Medulla oblongata (tissue), 1 donor: ENCODE measurements at regions not wholly inside any gene's neighbourhood (a gene's known extent, or its start where the extent isn't known, plus 50 kb on each side); places are given as distances from the start of the nearest gene placed in this dataset.

Experiments used
- DNase-seq: peaks from one replicate; pipeline ENCODE4 v3.0.0-alpha.2; 2015; ENCODE audit errors: extremely low spot score

DNA sequence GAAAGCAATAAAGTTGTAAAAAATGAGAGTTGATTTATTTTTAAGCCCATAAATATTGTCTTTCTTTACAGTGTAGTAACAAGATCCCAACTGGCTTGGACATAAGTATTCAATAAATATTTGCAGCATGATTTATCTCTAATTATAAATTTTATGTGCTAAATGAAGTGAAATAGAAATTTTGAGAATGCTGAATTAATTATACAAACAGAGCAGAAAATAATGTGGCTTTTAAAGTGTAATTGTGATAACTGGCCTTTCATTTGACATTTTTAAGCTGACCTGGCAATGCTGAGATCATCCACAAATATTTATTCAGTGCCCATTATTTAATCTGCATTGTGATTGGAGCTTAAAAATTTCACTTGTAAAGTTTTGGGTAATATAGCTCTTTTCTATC is 201.6 kb upstream of the NAV3 start:
- DNase-seq: no peak

DNA sequence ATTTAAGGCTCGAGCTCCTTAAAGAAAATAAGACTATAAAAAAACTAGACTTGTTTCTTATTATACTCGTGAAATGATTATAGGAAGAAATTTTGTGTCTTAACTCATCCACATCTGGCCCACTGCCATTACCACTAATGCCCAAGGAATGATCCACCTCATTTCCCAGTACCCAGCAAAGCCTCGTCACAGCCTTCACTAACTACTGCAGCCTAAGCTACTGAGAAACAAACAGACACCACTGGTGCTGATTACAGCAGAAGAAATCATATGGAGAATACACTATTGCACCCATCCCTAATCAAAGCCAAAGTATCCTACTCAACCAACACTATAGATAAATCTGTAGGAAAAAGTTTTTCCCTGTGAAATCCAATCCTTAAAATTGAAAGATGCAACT is 205.3 kb upstream of the NAV3 start:
- no peak for DNase-seq

DNA sequence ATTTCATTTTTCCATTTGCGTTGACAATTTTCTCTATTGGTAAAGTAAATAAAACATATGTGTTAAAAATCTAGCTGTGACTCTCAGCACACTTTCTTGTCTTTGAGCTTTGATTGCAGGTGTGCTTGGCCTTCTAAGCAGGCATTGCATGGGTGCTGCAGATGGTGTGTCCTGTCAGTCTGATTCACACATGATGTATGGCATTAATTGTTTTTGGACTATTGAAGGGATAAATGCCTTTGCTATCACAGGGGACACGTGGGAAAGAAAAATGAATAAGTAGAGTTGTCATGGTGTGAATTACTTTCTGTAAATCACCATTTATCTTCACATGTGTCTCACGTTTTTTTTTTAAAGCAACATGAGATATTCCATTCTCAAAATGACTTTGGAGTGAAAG is 211.3 kb upstream of the NAV3 start:
- DNase-seq: no peak

DNA sequence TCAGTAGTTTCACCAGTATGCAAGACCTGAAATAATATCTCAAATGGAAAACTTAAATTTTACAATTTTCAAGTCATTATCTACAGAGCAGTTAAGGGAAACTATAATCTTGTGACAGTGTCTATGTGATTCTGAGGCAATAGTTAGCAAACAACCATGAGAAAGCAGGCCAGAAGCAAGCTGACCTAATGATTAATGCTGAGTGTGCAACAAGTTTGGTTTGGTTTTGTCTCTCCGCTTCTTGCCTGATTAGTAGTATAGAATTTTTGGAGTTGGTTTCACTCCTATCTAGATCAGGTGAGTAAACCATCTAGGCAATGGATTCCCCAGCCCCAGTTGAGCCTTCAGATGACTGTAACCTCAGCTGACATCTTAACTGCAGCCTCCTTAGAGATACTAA is 212.9 kb upstream of the NAV3 start:
- DNase-seq: no peak

DNA sequence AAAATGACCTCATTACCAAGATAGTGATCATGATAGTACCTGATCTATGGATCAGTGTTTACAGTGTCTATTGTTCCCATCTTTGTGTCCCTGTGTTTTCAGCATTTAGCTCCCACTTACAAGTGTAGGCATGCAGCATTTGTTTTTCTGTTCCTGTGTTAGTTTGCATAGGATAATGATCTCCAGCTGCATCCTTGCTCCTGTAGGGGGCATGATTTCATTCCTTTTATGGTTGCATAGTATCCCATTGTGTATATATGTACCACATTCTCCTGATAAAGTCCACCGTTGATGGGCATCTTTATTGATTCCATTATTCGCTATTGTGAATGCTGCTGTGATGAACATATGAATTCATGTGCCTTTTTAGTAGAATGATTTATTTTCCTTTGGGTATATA is 215.4 kb upstream of the NAV3 start:
- DNase-seq: no peak

DNA sequence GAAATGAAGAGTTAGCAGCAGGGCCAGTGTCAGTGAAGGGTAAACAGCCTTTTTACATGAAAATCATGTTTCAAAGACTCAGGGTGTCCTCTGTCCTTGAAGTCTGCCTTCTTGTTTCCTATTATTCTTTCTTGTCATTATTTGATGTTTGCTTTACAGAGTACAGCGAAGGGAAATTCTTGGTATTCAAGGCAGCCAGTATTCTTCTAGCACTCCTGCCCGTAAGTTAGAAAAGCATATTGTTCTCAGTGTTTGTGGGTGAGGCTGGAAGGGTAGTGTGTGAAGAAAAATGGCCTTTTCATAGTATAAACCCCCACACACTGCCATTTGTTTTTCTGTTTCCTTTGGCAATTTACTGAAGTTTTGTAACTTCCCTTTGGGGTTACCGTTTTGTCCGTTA is 217.3 kb upstream of the NAV3 start:
- no peak for DNase-seq

DNA sequence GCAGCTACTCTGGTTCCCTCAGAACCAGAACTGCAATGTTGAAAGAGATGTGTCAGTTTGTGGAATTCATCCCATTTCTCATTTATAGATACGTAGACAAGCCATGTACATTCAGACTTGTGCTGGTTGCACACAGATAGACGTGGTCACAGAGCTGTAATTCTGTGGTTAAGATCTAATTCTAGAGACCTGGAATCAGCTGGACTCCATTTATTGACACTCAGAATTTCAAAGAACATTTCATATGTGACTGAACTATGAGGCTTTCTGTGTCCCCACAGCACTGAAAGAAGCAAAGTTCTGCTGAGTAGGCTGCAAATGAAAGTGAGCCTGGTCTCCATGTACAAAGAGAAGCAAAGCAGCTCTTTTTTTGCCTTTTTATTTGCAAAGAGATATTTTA is 220.2 kb upstream of the NAV3 start:
- peak; percentile 30 for DNase-seq

DNA sequence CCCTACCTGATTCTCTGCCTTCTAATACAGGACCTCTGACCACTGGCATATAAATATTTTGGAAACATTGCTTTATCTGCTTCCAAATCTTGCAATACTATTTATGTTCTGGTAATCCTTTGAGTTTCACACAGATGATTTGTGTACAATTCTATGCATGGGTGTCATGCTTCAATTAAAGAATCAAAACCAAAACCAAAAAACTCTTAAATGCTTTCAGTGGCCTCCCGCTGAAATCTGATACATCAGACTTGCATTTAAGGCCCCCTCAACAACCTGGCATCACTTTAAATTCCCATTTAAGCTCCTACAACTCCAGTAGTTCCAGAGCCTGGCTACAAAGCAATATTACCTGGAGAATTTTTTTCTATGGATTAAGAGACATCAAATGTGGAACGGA is 221.7 kb upstream of the NAV3 start:
- no peak for DNase-seq

DNA sequence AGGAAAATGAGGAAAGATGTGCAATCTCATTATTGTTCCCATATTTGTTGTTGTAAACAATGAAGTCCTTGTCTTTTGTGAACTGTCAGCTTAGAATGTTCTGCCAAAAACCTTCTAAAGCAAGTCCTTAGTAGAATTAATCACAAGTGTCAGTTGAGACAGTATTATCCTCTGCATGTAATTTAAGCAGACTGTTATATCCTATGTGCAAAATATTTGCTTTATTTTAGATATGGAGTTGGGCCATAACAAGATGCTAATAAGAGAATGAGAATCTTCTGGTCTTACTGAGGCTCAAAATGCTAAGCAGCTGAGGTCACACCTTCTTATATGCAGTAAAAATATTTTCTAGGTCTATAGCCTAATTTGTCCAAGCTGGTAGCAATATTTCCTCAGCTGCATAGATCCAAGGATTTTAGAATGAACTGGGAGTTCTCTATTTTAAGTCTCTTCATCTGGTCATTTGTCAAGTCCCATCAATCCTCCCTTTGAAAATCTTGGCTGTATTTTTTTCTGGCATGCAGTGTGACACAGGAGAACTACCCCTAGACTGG is 222.3 kb upstream of the NAV3 start:
- DNase-seq: peak; percentile 49

DNA sequence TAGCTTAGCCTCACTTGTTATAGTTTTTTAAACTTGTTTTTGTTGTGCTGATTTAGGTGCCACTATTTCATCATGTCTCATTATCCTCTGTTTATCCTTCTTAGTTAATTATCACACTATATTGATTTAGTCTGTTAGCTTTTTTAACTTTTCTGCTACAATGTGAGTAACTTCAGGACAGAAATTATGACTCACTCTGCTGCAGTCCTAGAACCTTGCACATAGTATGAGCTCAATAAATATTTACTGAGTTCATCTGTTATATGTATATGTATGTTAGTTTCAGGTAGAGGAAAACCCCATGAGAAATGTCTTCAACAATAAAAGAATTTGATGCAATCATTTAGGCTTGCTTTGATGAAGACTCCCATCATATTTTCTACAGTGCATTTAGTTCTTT is 224.3 kb upstream of the NAV3 start:
- no peak for DNase-seq

DNA sequence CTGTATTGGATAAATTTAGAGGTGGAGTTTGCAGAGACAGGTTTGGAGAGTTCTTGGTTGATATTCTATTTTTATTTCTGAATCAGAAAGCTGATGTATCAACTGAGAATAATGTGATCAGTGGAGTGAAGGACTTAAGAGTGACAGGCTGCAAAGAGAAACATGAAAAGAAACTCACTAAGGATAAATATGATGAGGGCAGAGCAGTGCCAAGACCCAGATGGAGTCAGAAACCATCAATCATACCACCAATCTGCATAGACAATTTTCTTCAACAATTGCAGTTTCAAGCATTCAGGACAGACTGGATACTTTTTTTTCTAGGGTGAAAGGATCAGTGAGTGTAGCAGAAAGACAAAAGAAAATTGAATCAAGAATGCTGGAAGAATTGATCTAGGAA is 226.7 kb upstream of the NAV3 start:
- DNase-seq: no peak

DNA sequence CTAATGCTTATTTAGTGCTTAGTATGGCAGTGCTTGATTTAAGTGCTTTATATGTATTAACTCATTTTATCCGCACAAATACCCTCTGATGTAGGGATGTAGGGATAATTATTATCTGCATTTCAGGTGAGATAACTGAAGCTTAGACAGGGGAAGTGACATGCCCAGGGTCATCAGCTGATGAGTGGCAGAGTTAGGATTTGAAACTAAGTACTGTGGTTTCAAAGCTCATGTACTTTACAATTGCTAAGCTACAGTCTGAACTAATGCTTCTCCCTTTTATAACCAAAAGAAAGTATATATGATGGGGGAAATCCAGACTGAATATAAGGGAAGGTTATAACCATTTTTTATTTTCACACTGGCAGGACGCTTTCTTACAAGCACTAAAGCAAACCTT is 229.6 kb upstream of the NAV3 start:
- DNase-seq: no peak

DNA sequence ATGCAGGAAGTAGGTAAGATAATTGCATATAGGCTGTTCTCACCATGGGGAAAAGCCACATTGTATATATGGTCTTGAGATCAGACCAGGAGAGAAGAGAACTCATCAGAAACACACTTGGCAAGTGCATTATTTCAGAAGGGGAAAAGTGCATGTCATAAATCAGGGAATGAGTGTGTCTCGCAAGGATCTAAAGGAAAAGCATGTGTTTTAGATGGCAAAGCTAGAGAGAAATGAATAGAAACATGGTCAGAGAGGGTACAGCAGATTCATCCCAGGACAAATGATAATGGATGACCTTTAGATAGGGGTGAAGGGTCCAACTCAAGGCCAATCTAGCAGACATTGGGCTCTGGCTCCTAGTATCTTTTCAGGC is 230.2 kb upstream of the NAV3 start:
- DNase-seq: no peak

DNA sequence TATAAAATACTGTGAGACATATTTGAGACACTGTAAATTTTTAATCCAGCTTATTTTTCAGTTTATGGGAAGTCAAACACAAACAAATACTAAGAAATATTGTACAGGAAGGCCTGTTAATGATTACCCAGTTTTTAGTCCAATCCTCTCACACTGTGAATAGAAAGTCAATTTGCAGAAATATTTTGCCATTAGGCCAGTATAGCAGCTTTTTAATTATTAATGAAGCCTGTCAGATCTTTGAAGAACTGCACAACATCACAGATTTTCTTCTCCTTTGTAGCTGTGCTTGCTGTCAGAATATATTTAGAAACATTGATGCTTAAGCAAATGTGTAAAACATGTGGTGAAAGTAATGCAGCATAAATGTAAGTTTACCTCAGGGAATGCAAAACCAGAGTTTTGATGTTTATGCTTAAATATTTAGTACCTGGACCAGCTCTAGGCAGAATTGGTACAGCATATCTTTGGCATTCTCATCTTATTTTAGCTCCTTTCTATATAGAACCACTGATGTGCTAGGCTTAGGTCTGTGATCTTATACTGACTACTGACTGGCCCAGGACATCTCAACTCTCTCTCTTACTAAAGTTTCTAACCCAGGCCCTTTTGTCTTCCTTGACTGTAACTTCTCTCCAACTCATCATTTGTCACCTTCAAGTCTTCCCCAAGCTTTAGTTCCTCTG is 230.8 kb upstream of the NAV3 start:
- DNase-seq: no peak

DNA sequence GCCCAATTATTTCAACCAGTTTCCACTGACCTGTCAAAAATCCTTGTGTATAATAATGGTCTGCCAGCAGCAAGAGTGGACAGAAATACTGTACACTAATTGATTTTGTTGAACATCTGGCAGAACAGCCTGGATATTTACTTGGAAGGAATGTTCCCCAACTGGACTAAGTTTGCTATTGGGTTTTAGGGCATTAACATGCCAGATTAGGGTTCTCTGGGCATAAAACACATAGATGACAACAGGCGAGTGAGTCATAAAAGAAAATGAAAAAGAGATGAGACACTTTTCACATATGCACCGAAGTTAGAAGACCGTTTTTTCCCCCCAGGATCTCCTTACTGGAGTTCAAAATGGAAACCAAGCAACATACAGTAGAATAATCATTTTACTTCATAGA is 236.3 kb upstream of the NAV3 start:
- DNase-seq: no peak

DNA sequence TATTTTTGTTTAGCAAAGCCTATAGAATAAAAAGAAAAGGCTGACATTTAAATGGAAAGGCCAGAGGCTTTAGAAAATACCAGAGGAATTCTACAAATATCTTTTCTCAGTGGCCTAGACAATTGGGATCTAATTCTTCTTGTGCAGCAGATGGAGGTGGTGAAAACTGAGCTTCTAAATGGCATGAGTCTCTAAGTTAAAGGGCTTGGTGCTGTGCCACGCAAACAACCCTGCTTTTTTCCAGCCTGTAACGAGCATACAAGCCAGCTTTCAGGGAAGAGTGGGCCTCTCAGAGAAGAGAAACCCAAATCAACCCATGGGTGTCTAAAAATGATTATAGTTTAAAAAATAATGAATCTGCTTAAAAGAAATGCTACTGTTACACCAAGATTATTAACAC is 237.9 kb upstream of the NAV3 start:
- DNase-seq: no peak

DNA sequence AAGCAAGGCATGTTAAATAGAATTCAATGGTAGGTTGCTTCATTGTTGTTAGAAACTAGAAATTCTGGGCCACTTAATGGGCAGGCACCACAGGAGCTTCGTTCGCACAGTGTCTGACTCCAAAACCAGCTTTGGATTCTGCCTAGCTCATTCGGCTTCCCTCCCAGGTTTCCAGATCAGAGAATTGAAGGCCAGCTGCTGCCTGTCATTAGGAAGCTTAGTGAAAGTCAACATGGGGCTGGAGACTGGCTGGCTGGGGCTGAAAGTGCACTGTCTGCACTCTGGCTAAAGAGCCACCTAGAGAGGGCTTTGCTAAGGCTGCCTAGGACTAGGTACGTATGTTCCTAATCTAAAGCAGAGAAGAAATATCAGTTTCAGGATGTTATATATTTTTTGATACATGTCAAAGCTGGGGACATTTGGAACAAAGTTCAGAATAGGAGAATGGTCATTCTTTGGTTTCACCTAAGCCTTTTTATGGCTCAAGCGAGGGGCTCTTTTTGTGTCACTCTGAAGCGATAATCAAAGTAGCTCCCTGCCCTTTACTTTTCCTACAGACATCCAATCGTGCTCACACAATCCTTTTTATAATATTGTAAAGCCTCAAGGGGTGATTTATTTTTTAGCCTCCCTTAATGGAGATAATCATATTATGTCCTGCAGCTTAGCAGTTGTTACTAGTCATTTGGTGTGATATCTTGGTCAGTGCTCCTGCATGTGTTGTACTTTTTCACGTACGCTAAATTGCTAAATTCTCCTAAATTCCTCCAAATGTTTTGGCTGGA is 238.5 kb upstream of the NAV3 start:
- peak; percentile 48 for DNase-seq

DNA sequence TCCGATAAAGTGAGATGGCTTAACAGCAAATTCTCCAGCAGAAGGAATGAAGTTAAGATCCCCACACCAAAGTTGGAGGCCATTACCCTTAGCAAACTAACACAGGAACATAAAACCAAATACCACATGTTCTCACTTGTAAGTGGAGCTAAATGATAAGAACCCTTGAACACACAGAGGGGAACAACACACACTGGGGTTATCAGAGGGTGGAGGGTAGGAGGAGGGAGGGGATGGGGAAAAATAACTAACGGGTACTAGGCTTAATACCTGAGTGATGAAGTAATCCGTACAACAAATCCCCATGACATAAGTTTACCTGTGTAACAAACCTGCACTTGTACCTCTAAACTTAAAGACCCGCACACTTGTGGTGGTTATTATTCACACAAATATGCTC is 240.4 kb upstream of the NAV3 start:
- DNase-seq: no peak

DNA sequence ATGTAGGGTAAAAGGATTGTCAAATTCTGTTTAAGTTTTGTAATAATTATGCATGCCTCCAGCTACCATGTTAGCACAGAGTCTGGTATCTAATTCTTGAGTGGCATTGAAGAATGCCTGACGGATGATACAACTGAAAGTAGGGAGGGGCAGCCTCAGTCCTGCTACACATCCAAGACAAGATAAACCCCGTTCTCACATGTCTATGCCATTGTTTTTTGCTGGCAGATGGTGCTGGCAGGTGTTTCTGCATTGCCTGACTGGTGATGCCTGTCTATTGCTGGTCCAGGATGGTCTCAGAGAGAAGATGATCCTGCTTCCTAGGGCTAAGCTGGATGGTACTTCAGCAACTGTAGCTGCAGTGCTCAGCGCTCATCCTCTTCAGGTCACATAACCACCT is 245.8 kb upstream of the NAV3 start:
- DNase-seq: no peak

DNA sequence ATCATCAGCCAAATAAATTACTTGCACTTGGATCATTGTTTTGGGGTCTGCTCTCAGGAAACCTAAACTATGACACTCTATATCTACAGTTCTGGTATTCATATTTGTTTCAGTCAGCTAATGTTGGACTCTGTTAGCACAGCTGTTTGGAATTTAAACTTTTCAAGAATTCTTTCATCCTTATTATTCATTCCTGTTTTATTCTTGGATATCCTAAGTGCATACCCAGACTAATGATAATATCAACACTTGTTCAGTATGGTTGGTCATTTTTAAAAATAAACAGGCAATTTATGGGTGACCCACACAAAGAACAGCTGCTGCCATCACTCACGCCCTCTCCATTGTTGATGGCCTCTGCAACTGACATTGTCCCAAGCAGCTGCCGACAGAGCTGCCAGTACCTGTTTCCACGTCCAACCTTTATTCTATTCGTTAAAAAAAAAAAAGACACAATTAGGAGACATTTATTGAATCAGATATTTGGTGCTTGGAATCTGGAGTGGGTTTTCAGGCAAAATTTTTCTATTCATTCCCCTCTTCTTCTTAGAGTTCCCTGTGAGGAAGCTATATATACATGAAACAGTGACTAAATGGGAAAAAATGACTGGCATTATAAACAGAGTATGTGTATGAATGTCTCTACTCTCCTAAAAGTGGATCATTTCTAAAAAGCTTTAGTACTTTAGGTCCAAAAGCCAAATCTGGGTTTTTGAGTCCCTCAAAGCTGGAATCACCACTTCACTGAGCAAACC is 252.1 kb upstream of the NAV3 start:
- no peak for DNase-seq

DNA sequence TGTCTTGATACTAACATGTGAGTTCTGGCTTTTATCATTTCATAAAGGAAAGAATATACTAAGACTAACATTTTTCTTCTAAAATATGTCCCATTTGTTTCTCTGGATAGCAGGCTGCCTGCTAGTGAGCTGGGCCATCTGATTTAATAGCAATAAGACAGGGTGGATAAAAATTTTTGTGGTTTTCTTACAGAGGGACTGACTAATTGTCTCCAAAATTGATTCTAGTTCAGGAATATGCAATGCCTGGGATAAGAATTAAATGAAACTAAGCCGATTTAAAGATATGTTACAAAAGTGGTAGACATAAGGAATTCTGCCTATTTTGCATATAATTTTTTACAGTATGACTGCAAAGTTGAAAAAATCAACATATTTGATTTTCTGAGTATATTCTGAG is 252.9 kb upstream of the NAV3 start:
- no peak for DNase-seq

DNA sequence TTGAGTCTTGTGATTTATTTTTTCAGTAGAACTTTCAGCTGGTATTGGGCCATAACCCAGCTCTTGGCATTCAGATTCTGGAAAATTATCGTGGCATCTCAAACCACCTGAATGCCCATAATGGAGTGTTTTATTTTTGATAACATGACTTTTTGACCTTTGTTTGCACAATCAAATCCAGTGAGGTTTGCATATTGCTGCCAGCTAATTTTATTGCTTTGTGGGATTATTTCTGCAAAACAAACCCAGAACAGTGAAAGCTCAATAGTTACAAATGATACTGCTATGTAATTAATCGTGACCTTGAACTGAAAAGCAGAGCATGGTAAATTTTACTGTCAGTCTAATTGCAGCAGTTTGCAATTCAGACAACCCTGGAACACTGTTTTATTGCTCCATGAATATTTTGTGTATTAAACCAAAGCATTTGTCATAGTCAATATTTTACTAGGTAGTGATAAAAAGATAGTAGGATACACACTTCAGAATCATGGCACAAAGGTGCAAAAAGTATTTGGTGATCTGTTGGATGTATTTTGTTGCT is 255.2 kb upstream of the NAV3 start:
- no peak for DNase-seq
